ENCODE measurements at regions not wholly inside any gene's neighbourhood (a gene's known extent, or its start where the extent isn't known, plus 50 kb on each side); places are given as distances from the start of the nearest gene placed in this dataset.

- DNase-seq, result no peak
Observed at GRCh38 chr16:59758848-59759247, 1024.7 kb upstream of the GOT2 start.

GRCh38 chr16:59754854-59755253, 1020.7 kb upstream of the GOT2 start:
- no peak for DNase-seq

GRCh38 chr16:59749662-59750336, 1015.7 kb upstream of the GOT2 start:
- DNase-seq, result no peak

- DNase-seq, result no peak
Observed at GRCh38 chr16:59748531-59748930, 1014.4 kb upstream of the GOT2 start.

- DNase-seq, result no peak
Observed at GRCh38 chr16:59743504-59743903, 1009.4 kb upstream of the GOT2 start.

- no peak for DNase-seq
Observed at GRCh38 chr16:59740858-59741257, 1006.7 kb upstream of the GOT2 start.

- no peak for DNase-seq
Observed at GRCh38 chr16:59737274-59737673, 1003.2 kb upstream of the GOT2 start.

- DNase-seq, result no peak
Observed at GRCh38 chr16:59733321-59733720, 999.2 kb upstream of the GOT2 start.

- DNase-seq, result no peak
Observed at GRCh38 chr16:59729613-59730012, 995.5 kb upstream of the GOT2 start.

- DNase-seq, result no peak
Observed at GRCh38 chr16:59719121-59719520, 985.0 kb upstream of the GOT2 start.

- DNase-seq, result no peak
Observed at GRCh38 chr16:59707436-59708226, 973.5 kb upstream of the GOT2 start.

- DNase-seq, result no peak
Observed at GRCh38 chr16:59701963-59702930, 968.1 kb upstream of the GOT2 start.

- DNase-seq, result no peak
Observed at GRCh38 chr16:59699786-59700185, 965.7 kb upstream of the GOT2 start.

GRCh38 chr16:59698346-59699020, 964.4 kb upstream of the GOT2 start:
- DNase-seq, result peak; percentile 67

- DNase-seq, result no peak
Observed at GRCh38 chr16:59697761-59698160, 963.6 kb upstream of the GOT2 start.

GRCh38 chr16:59697236-59697635, 963.1 kb upstream of the GOT2 start:
- DNase-seq, result no peak

GRCh38 chr16:59696495-59696894, 962.4 kb upstream of the GOT2 start:
- DNase-seq, result no peak

- DNase-seq, result peak; percentile 24
Observed at GRCh38 chr16:59690216-59690615, 956.1 kb upstream of the GOT2 start.

- no peak for DNase-seq
Observed at GRCh38 chr16:59688006-59688405, 953.9 kb upstream of the GOT2 start.

- no peak for DNase-seq
Observed at GRCh38 chr16:59686405-59686804, 952.3 kb upstream of the GOT2 start.

GRCh38 chr16:59684911-59685310, 950.8 kb upstream of the GOT2 start:
- no peak for DNase-seq

- DNase-seq, result no peak
Observed at GRCh38 chr16:59683709-59684108, 949.6 kb upstream of the GOT2 start.

Data from NCI-H524 treated with DMSO at 0.1 percent for 48 hours (cell line).